COR-L47 (cell line): ENCODE measurements at regions not wholly inside any gene's neighbourhood (a gene's known extent, or its start where the extent isn't known, plus 50 kb on each side); places are given as distances from the start of the nearest gene placed in this dataset.
A peak's percentile ranks its signal among the peaks of the same experiment; 100 is the strongest.

ENCODE experiments used
- DNase-seq: peaks from one replicate; lab custom pipeline; 2025; lab: John Stamatoyannopoulos, UW

GRCh38 chr3:11089931-11090330 is 64.4 kb upstream of the HRH1 start:
- DNase-seq = no peak

GRCh38 chr3:11090551-11090950 is 63.7 kb upstream of the HRH1 start:
- DNase-seq = no peak

GRCh38 chr3:11091088-11091590 is 63.2 kb upstream of the HRH1 start:
- DNase-seq = no peak

GRCh38 chr3:11091791-11092190 is 62.5 kb upstream of the HRH1 start:
- DNase-seq = no peak

- no peak for DNase-seq
These were observed 60.4 kb upstream of the HRH1 start for GRCh38 chr3:11093823-11094340.

- no peak for DNase-seq
These were observed 58.4 kb upstream of the HRH1 start for GRCh38 chr3:11095932-11096265.

GRCh38 chr3:11096266-11097139 is 57.8 kb upstream of the HRH1 start:
- peak; percentile 49 for DNase-seq

GRCh38 chr3:11099306-11099705 is 55.0 kb upstream of the HRH1 start:
- DNase-seq = no peak
